ENCODE measurements at regions not wholly inside any gene's neighbourhood (a gene's known extent, or its start where the extent isn't known, plus 50 kb on each side); places are given as distances from the start of the nearest gene placed in this dataset.
"Not testable (repeated sequence)": the region's sequence is repeated elsewhere in the genome, so short reads cannot be mapped to it uniquely, and the experiment has no call there.

- not testable (repeated sequence) for H3K23me2 ChIP-seq (ENCODE audit: insufficient read length, low read depth, low read length, poor library complexity, severe bottlenecking); H3K4me3 Mint-ChIP-seq; H3K9ac ChIP-seq (ENCODE audit: extremely low read depth, insufficient read length, low read length); H2BK15ac ChIP-seq (ENCODE audit: low read depth, low read length); H3K14ac ChIP-seq (ENCODE audit: insufficient read depth, low read length); H3K56ac ChIP-seq (ENCODE audit: insufficient read length, low read depth, low read length); H3K27me3 Mint-ChIP-seq (ENCODE audit: low read depth); H3K27me3 ChIP-seq (ENCODE audit: insufficient read depth, low read length); H4K5ac ChIP-seq (ENCODE audit: insufficient read length, low read depth, low read length); H3K79me1 ChIP-seq (ENCODE audit: insufficient read depth, low read depth, low read length, poor library complexity, severe bottlenecking); H3K4me2 ChIP-seq (ENCODE audit: insufficient read depth, insufficient read length, low read length); H4K91ac ChIP-seq (ENCODE audit: insufficient read length, low read depth, low read length); H4K20me1 ChIP-seq (ENCODE audit: control insufficient read depth, insufficient read depth, insufficient read length); H2AFZ ChIP-seq (ENCODE audit: low read length); H3K9me3 ChIP-seq (ENCODE audit: control insufficient read depth, low read depth, low read length); H4K8ac ChIP-seq (replicated peaks; ENCODE audit: insufficient read length, low read depth, low read length); H3T11ph ChIP-seq (ENCODE audit: low read length); H3K4ac ChIP-seq (ENCODE audit: low read depth, low read length); H3K27ac ChIP-seq (ENCODE audit: insufficient read length, low read depth, low read length); H3K18ac ChIP-seq (ENCODE audit: insufficient read length, low read depth, low read length); H3K36me3 Mint-ChIP-seq (ENCODE audit: insufficient read depth in 1 of 3, low read depth in 3 of 3); H2BK20ac ChIP-seq (ENCODE audit: low read depth, low read length, poor library complexity, severe bottlenecking); H3K9me3 Mint-ChIP-seq; H3K27ac Mint-ChIP-seq; H3K4me1 ChIP-seq (ENCODE audit: insufficient read depth, low read length); H2BK120ac ChIP-seq (ENCODE audit: low read depth, low read length, poor library complexity, severe bottlenecking); H2BK12ac ChIP-seq (ENCODE audit: insufficient read length, low read depth, low read length); H3K4me1 Mint-ChIP-seq; H3K79me2 ChIP-seq (ENCODE audit: insufficient read depth, low read length); H2BK5ac ChIP-seq (ENCODE audit: insufficient read length, low read length); H2AK5ac ChIP-seq (ENCODE audit: insufficient read length, low read length); DNase-seq; H3K23ac ChIP-seq (ENCODE audit: insufficient read length, low read depth, low read length)
- WGBS (ENCODE audit: extremely low coverage, insufficient read length, low lambda C conversion rate) = no CpG with 5 or more reads among the region's 1 CpG
These were observed 4157.8 kb upstream of the TPTE start for GRCh38 chr21:6363591-6363990.

GRCh38 chr21:6368824-6369223 is 4152.6 kb upstream of the TPTE start:
- H3K36me3 Mint-ChIP-seq (ENCODE audit: insufficient read depth in 1 of 3, low read depth in 3 of 3) = not testable (repeated sequence)
- peak overlapping the region; percentile 1 for H3K9ac ChIP-seq (ENCODE audit: extremely low read depth, insufficient read length, low read length)
- H3K4me3 Mint-ChIP-seq = peak overlapping the region; percentile 24 to 60; a peak in 4 of 5 replicates

More at GRCh38 chr21:6368824-6369223, 4152.6 kb upstream of the TPTE start:
- Histone ChIP-seq H3K4me2 (ENCODE audit: insufficient read depth, insufficient read length, low read length) (peak overlapping the region; percentile 56), H3K14ac (ENCODE audit: insufficient read depth, low read length) (0 out of 2 replicates have a peak overlapping the region, but pooled peaks have one; percentile 29)
- not testable (repeated sequence) for H3K4ac ChIP-seq (ENCODE audit: low read depth, low read length); H3K79me2 ChIP-seq (ENCODE audit: insufficient read depth, low read length); H3K23me2 ChIP-seq (ENCODE audit: insufficient read length, low read depth, low read length, poor library complexity, severe bottlenecking); H3K56ac ChIP-seq (ENCODE audit: insufficient read length, low read depth, low read length); H2BK15ac ChIP-seq (ENCODE audit: low read depth, low read length); H2BK5ac ChIP-seq (ENCODE audit: insufficient read length, low read length); H3K4me1 ChIP-seq (ENCODE audit: insufficient read depth, low read length); H3K79me1 ChIP-seq (ENCODE audit: insufficient read depth, low read depth, low read length, poor library complexity, severe bottlenecking); H2BK20ac ChIP-seq (ENCODE audit: low read depth, low read length, poor library complexity, severe bottlenecking); H3K27me3 Mint-ChIP-seq (ENCODE audit: low read depth); H3K4me1 Mint-ChIP-seq; H3K9me3 Mint-ChIP-seq; H3K23ac ChIP-seq (ENCODE audit: insufficient read length, low read depth, low read length); H3K18ac ChIP-seq (ENCODE audit: insufficient read length, low read depth, low read length); H4K8ac ChIP-seq (replicated peaks; ENCODE audit: insufficient read length, low read depth, low read length); H4K91ac ChIP-seq (ENCODE audit: insufficient read length, low read depth, low read length); H3T11ph ChIP-seq (ENCODE audit: low read length); H2BK12ac ChIP-seq (ENCODE audit: insufficient read length, low read depth, low read length); H2BK120ac ChIP-seq (ENCODE audit: low read depth, low read length, poor library complexity, severe bottlenecking); H4K20me1 ChIP-seq (ENCODE audit: control insufficient read depth, insufficient read depth, insufficient read length); H3K27ac Mint-ChIP-seq; H3K9me3 ChIP-seq (ENCODE audit: control insufficient read depth, low read depth, low read length); H3K27me3 ChIP-seq (ENCODE audit: insufficient read depth, low read length); H2AK5ac ChIP-seq (ENCODE audit: insufficient read length, low read length); H4K5ac ChIP-seq (ENCODE audit: insufficient read length, low read depth, low read length); H2AFZ ChIP-seq (ENCODE audit: low read length); H3K27ac ChIP-seq (ENCODE audit: insufficient read length, low read depth, low read length)
- no CpG with 5 or more reads among the region's 7 CpGs for WGBS (ENCODE audit: extremely low coverage, insufficient read length, low lambda C conversion rate)
- peak; percentile 24 for DNase-seq
